ENCODE measurements at regions not wholly inside any gene's neighbourhood (a gene's known extent, or its start where the extent isn't known, plus 50 kb on each side); places are given as distances from the start of the nearest gene placed in this dataset.
A peak's percentile ranks its signal among the peaks of the same experiment; 100 is the strongest.

DNA sequence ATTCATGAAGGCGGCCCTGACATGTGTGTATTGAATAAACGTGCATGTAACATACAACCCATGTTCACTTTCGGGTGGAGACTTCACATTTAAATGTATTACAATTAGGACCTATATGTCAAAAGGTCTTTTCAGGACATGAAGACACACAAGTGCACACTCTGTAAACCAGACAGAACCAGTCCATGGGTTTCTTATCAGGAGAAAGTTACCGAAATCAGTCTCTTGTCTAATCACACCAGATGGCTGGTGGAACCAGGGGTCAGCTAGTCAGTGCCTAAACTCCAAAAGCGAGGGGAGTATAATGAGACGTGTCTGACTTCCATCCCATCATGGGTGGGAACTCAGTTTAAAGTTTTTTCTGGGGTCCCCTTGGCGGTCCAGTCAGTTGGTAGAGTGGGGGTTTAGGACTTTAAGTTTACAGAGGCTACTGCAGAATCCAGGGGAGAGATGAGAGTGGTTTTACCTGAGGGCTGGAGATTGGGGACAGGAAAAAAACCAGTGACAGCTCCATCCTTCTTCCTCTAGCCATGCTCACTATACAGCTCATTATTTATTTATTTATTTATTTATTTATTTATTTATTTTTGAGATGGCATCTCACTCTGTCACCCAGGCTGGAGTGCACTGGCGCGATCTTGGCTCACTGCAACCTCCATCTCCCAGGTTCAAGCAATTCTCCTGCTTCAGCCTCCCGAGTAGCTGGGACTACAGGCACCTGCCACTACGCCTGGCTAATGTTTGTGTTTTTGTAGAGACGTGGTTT is 251.3 kb upstream of the LYZL1 start:
- no peak for DNase-seq

- DNase-seq: no peak
Measured at GRCh38 chr10:29039091-29039490, 249.8 kb upstream of the LYZL1 start.

- DNase-seq: no peak
Measured at GRCh38 chr10:29039677-29040189, 249.1 kb upstream of the LYZL1 start.

DNA sequence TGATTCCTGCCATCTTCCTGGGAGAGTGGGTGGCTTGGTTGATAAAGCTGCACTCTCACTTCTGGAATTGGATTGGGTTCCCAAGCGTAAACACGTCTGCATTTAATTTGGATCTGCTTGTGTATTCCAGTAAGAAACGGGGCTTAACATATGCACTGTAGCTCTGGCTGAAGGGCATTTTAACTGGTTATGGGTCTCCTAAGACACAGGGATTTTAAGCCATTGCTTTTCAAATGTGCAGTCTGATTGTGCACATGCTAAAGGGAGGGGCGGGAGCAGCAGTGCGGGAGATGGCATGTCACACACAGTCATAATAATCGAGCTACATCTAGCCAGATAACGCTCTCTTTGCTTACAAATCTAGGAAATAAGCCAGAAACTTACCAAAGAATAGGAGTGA is 247.3 kb upstream of the LYZL1 start:
- DNase-seq: no peak

GRCh38 chr10:29048506-29048905 is 240.4 kb upstream of the LYZL1 start:
- DNase-seq: no peak

- no peak for DNase-seq
Measured at GRCh38 chr10:29050081-29050480, 238.8 kb upstream of the LYZL1 start.

DNA sequence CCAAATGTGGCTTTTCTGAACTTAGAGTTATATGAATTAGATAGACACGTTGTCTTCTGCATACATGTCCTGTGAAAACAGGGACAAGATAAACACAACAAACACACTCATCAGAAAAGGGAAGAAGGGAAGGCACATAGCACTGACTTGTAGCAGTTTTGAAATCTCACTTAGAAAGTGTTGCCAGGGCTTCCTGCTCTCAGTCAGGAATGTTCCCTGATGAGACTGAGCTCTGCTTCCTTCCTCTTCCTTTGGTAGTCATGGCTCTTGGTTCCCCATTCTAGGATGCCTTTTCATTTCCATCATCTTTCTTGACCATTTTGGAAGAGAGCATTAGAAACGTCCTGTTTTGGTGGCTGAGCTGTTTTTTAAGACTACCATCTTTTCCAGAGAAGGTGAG is 233.8 kb upstream of the LYZL1 start:
- peak; percentile 68 for DNase-seq

DNA sequence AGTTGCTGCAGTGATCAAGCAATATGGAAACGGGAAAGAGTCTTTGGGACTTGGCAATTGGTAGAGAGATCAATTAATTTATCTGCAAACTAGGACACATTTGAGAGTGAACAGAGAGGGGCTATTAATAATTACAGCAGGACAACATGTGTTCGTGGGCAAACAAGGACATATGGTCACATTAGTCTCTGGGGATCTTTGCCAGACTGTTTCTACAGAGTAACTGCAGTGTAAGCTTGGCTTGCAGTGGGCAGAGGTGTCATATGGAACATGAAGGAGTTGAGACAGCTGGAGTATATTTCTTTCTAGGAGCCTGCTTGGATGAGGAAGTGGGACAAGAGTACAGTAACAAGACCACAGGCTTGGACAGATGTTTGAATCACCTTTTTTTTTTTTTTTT is 232.1 kb upstream of the LYZL1 start:
- DNase-seq: peak; percentile 7

GRCh38 chr10:29057822-29058331 is 231.0 kb upstream of the LYZL1 start:
- DNase-seq: no peak

DNA sequence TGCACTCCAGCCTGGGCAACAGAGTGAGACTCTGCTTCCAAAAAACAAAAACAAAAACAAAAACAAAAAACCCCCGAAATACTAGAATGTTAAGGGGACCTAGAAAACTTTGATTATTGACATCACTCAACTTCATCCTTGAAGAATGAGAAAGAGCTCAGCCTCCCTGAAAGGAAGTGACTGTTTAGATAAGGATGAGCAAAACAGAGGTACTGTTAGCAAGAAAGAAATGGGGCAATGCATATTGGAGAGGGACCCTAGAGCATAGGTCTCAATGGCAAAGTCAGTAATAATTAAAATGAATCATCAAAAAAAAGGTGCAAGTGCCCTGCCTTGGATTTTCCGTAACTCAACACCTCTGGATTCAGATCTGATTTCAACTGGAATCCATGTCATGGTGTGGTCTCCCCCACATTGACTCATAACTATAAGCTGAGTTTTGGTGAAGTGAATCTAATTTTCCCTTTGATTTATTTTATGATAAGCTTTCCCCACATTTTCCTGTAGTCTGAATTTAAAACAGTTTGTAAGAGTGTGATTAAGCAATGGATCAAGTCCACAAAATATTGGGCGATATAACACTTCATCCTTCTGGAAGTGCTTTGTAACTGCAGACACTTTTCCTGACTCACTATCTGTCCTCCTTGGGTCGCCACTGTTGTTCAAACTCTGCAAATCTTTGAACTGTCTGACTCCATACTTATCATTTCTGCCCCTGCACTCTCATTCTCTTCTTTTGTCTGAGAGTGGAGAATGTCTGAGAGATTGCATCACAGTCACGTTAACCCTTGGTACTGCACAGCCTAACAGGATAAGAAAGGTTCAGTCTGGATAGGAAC is 224.8 kb upstream of the LYZL1 start:
- DNase-seq: no peak

DNA sequence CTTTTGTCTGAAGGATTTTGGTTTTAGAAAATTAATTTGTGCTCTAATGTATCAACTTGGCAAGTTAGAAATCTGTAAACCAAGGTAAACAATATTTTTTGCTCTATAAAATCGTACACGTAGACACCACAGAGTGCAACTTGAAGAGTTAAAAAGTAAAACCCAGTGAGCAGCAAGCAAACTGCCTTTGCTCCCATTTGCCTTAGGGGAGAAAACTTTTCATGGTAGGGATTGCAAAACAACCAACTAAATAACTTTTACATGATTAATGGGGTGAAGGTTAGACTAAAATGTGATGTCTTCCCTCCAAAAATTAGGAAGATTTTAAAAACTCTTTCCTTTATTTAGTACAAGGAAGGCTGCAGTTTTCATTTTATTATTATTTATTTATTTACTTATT is 224.2 kb upstream of the LYZL1 start:
- DNase-seq: no peak

GRCh38 chr10:29067161-29067560 is 221.7 kb upstream of the LYZL1 start:
- no peak for DNase-seq

DNA sequence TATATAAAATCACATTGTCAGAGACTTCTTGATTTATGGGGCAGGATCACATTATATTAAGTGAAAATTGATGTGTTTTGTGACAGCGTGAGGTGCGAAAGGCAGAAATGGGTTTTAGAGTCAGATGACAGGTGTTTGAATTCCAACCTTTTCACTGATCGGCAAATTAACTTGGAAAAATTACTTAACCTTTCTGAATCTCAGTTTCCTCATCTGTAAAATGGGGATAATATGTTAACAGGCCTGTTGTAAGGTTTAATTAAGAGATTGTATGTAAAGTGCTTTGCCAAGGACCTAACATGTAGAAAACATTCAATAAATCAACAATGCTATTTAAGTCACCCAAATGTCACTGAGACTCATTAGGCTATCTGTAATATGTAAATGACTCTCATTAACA is 221.2 kb upstream of the LYZL1 start:
- no peak for DNase-seq

DNA sequence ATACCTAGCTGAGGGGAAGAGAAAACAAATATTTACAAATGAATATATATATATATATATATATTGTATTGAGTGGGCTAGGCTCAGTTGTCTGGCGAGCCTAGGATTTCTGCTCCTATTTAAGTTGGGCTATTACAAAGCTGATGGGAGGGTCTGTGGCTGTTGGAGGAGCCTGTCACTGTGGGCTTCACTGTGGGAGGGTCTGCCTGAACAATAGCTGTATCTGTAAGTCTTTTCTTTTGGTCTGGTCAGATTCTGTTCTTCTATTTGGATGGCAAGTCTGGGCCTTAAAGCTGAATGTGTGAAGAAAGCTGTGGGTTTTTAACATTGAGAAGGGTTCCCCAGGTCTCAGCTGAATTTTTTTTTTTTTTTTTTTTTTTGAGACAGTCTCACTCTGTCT is 220.6 kb upstream of the LYZL1 start:
- no peak for DNase-seq

GRCh38 chr10:29068966-29069365 is 219.9 kb upstream of the LYZL1 start:
- DNase-seq: no peak

- DNase-seq: no peak
Measured at GRCh38 chr10:29069941-29070340, 218.9 kb upstream of the LYZL1 start.

GRCh38 chr10:29078919-29079318 is 210.0 kb upstream of the LYZL1 start:
- DNase-seq: no peak

DNA sequence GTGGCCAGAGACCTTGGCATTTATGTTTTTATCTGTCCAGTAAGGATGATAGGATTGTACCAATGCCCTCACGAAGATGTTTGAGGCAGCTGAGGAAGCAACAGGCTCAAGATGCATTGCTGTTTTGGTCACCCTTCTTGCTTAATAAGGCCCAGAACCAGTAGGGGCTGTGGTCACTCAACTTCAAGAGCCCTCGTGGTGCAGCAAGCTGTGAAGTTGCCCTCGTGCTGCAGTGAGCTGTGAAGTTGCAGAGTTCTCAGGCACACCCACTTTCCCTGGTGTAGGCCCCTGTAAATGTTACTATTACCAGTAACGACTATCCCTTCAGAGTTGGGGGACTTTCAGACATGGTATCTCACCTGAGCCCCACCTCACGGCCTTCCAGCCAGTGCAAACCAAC is 207.6 kb upstream of the LYZL1 start:
- DNase-seq: no peak

DNA sequence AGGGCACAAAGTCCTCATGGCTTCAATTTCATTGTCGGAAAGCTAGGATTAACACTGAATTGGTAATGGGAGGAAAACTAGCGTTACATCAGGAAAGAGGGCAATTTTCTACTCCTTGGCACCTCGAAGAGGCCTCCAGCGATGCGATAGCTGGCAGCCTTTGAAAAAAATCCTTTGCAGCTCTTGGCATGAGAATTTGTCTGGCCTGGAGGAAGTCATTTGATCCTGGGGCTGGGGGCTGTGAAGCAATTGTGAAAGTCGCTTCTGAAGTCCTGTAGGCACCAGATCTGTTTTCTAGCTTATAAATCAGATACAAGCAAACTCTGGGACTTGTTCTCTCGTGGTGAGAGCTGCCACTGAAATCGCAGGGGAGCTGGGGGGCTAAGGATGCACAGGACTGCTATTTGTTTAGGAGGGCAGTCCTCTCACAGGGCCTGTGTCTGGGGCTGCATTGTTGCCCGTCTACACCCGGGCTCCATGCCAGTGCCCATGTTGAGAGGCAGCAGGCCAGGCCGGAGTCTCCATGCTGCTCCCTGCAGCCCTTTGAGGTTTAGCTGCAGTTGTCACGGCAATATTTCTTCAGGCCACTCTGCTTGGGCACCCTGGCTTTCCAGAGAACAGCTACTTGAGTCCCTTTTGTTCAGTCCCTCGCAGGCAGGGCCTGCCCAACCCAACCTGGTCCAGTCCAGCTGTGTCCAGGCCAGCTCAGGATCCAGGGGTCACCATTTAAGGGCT is 206.8 kb upstream of the LYZL1 start:
- DNase-seq: no peak

DNA sequence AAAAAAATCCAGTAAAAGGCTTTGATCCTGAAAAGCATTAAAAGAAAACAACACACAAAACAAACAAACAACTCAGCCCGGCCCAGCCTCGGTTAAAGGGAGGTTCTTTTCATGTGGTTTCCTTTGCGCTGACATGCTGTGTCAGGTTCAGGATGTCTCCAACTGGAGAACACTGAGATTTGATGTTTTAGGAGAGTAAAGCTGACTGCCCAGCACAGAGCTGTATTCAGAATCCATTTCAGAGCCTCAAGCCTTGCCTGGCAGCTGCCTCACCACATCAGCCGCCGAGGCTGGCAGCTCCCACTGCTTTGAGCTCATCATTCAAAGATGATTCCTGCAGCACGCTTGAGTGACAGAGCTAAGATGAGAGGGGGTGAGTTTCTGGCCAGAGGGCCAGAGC is 205.8 kb upstream of the LYZL1 start:
- no peak for DNase-seq

GRCh38 chr10:29084681-29085307 is 204.1 kb upstream of the LYZL1 start:
- no peak for DNase-seq

GRCh38 chr10:29089091-29089490 is 199.8 kb upstream of the LYZL1 start:
- no peak for DNase-seq

DNA sequence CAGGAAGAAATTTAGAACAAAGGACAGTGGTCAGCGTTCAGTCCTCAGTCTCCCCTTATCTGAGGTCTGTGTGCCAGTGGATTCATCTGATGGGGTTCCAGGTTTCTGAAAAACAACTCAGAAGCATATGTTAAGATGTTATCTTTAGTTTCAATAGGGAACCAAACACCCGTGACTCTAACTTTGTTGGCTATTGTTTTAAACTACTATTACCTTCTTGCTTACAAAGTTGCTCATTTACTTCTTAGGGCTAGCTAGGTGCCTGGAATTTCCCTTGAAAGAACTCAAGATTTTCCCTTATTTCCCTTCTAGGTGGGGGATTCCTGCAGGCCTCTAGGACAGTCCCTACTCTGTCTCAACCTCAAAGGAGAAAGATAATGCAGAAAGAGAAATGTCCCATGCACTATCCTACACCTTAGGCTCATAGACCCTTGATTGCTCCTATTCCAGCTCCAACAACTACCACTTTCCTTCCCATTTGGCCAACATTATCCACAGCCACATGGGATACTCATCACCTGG is 192.5 kb upstream of the LYZL1 start:
- no peak for DNase-seq

All from MV-4-11 (cell line).